GM19025 (cell line): ENCODE measurements at regions not wholly inside any gene's neighbourhood (a gene's known extent, or its start where the extent isn't known, plus 50 kb on each side); places are given as distances from the start of the nearest gene placed in this dataset.

Experiments used
- ATAC-seq: cut with Tn5 transposase; IDR thresholded peaks from one replicate; pipeline ENCODE4 v1.9.1; 2021; ENCODE audit warnings: mild to moderate bottlenecking, low read depth, moderate library complexity; ENCODE audit not compliant: unreplicated experiment

DNA sequence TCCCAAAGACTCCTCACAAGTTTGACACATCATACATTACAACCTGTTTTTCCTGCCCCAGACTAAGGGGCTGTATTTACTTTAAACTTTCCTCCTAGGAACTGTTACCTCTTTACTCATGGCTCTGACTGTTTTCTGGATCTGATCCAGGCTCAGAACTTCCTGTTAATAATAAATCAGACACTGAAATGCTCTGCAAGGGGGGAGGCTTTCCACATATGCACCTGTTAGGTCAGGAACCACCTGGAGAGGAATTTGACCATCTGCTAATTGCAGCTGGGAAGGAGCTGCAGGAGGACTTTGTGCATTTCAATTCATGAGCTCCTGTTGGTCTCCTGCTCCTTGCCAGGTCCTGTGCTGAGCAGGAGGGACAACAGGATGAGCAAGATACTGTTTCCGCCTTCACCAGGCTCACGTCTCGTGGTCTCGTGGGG, 476.9 kb upstream of the CDH5 start:
- no peak for ATAC-seq

DNA sequence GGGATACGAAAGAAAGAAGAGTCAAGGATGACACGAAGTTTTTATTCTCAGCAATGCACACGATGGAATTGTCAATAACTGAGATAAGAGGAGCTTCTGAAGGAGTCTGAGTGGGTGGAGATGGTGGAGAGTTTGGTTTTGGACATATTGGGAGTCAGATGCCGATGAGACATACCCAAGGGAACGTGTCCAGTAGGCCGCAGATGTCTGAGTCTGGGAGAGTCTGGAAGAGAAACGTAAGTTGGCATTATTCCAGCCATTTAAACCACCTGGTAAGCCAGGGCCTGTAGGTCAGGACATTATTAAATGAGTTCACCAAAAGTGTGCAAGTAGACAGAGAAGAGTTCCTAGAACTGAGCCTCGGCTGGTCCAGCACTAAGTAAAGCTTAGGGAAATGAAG, 478.3 kb upstream of the CDH5 start:
- no peak for ATAC-seq

DNA sequence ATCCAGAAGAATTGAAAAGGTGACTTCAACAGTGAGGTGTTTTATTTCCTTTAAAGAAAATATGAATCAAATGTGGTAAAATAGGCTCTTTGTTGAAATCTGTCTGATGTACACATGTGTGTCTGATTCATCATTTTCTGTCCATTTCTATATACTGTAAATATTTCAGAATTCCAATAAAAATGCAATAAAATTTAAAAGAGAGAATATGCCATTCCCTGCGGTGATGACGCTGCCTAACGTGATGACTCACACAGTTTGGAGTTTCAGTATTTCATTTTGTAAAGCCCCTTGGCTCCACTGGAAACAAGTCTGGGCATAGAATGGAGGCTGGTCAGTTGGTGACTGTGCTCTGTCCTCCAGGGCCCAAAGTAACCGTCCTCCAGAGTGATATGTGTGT, 482.5 kb upstream of the CDH5 start:
- ATAC-seq: no peak

DNA sequence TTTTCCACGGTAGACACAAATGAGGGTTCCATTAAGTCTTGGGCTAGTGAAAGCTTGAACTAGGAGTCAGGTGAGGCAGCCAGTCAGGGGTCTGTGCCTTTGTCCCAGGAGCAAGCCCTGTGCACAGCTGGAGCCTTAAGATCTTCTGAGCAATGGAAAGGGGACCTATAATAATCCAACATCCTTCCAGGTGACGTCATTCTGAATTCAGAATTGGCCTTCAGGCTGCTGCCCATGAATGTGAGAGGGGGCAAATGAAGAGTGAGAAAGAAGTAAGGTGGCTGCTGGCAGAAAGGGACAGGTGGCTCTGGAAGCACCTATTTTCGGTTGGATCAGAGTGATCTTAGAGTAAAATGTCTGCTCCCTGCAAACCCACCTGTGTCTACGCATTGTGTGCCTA, 488.1 kb upstream of the CDH5 start:
- no peak for ATAC-seq

DNA sequence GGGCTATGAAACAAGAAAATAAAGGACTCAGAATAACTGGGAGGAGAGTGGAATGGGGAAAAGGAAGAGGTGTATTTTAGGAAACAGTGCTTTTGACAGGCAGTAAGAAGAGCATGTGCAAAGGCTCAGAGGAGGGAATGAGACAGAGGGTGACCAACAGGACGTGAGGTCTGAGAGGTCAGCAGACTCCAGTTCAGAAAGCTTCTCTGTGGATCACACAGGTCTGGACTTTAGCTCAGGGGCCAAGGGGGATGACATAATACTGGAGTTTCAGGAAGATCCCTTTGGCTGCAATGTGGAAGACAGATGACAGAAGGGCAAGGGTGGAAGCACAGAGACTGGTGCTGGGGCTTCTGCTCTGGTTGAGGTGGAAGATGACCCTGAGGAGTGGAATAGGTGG, 489.9 kb upstream of the CDH5 start:
- no peak for ATAC-seq

DNA sequence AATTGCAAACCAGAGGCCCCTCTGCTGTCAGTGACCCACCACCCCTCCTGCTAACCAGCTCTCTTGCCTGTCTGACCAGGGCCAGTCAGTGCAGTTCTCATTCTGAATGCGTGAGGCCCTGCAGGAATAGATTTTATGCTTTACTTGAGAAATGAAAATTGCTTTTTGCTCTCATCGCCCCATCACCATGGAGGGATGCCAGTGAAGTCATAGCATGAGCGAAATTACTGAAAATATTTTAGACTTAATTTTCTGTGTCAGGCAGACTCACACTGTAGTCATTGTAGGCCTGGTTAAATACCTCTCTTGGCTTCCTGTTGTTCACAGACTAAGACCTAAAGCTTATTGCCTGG, 490.5 kb upstream of the CDH5 start:
- no peak for ATAC-seq

DNA sequence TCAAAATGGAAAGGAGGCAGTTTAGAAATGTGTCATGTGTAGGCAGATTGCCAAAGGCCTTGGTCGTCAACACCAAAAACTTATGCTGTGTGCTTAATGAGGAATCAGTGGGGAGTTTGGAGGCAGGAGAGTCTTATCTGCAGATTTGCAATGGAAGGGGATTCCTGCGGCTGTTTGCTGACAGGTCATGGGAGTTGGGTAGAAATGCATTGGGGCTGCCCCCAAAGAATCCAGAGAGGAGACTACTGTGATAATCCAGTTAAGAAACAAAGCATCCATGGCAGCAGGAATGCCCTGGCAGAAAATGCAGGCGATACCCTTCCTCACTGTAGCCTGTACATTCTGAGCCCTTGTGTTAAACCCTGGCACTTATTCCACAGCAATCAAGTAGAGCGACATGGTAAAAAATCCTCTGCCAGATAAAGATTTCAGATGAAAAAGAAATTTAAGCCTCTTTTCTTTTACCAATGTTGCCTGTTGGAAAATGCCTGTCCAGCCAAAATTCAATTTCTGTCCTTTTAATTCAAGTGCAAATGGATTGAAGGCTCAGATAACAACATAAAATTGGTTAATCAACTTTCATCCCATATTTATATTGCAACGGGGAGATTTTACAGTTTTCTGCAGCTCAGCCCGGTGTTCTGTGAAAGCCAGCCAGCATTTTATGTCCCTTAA, 491.0 kb upstream of the CDH5 start:
- ATAC-seq: no peak

DNA sequence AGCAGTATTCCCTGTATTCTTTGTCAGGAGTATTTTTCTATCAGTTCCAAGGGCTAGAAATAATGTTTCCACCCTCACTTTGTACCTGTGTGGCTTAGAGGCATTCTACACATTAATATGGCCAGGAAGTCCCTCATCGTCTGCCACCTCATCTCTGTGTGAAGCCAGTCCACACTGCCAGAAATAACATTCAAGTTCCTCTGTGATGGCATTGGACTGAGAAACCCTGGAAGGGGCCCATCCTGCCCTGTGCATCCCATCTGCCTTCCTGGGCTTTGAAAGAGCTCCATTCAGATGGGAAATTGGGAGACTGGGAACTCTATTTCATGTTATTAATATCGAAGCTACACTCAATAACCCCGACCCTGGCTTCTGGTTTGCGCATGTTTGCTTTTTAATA, 497.2 kb upstream of the CDH5 start:
- ATAC-seq: no peak

DNA sequence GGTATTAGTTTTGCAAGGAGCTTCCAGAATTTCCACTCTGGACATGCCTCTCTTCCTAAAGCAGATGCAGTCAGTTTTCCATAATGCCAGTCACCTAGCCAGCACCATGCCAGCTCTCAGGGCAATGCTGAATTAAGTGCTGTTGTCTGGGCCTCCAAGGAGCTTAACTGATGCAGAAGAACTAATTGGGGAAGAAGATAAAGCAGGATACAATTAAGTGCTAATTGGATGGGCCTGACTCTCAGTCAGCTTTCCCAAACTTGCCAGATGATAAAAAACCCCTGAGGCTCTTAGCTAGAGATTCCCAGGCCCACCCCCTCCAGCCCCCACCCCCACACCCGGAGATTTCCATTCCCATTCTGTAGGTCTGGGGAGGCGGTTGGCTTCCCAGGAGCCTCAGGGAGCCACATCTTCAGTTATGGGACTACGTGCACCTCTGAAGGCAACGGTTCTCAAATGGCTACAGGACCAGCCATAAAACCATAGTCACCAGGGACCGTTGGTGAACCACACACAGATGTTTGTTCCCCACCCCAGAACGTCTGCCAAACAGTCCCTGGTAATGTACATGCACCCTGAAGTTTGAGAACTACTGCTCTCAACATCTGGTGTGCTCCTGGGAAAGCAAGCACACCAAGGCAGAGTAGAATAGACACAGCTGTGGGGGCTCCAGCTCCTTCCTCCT, 499.1 kb upstream of the CDH5 start:
- ATAC-seq: no peak

DNA sequence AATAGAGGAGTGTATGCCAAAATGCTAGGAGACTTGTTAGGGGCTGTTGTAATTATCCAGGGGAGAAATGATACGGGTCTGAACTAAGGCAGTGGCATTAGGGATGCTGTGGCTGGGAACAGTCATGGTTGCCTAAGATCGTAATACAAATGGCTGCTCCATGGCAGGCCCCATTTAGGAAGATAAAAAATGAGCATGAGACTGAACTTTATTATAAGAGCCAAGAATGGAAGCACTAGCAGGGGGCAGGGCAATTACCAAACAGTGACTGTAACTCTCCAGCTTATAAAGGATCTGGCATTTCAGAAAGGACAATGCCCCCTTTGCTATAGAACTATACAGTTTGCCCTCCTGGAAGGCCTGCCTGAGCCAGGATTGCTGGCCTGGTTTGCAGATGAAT, 503.3 kb upstream of the CDH5 start:
- no peak for ATAC-seq

DNA sequence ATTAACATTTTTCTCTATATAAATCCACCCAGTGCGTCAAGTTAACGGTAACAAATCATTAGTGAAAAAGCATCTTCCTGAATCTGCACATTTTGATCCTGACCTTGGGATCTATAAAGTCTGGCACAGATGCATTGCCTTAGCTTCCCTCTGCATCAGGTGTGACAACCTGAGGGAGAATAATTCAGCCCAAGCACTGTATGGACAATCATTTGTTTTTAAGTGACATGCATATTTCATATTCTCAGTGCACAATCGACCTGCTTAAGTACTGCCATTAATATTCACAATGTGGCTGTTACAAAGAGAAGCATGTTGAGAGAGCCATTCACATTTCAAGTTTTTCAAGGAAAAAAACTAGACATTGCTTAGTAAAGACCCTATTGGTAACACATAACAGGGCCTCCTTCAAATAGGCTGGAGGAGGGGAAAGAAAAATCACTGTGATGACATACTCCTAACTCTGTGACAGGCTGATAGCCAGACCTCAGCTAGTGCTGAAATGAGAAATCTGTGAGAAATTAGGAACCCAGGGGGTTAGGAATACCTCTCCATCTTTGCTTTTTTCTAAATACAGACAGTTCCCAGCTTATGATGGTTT, 505.3 kb upstream of the CDH5 start:
- no peak for ATAC-seq

DNA sequence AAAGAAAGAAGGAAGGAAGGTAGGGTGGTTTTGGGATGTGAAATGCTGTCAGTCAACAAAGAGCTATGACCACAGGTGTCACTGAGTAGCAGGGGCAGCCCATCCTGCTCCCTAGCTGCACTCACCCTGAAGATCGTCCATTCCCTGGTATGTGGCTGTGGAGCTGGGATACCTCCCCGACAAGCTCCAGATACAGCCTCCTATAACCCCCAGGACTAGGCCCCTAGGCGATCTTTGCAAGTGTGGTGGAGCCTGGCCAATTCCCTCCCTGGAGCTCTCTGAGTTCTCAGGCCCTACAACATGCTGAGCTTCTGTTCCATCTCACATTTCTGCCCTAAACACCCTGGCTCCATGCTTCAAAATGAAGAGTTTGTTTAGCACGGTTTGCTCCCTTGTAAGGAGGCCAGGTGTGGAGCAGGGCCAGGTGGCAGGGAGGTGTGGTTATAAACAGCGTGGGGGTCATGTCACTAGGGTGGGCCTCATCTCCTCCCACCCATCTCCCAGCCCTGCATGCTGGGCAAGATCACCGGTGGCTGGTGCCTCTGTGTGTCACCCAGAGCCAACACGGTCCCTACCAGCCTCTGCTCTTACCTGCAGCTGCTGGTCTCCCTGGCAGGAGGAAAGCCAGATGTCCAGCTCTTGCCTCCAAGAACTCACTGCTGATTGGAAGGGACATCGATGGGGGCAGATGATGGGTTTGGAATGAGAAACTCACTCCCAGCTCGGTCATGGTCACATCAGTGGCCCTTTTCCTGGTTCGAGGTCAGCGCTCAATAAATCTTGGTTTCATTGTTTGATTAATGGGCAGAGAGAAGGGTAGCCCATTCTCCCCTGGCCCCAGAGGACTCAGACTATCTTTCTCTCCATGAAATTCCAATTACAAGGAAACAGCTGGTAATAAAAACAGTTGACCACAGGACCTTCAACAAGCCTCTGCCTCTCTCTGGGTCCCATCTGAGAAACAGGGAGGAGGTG, 511.0 kb upstream of the CDH5 start:
- ATAC-seq: no peak

DNA sequence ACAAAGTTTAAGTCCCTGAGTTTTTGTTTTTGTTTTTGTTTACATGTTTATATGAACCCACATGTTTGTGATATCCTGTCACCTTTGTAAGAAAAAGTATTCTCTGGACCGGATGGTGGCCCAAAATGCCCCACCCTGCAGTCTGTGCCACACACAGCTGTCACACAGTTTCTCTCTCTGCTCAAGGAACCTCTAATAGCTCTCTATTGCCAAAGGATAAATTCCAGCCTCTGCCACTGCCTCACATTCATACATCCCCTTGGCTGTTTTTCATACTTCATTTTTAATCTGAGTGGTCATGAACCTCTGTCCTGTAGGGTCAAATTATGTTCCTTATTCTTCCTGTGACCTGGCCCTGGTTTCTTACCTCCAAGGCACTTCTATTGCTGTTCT, 520.3 kb upstream of the CDH5 start:
- ATAC-seq: no peak

DNA sequence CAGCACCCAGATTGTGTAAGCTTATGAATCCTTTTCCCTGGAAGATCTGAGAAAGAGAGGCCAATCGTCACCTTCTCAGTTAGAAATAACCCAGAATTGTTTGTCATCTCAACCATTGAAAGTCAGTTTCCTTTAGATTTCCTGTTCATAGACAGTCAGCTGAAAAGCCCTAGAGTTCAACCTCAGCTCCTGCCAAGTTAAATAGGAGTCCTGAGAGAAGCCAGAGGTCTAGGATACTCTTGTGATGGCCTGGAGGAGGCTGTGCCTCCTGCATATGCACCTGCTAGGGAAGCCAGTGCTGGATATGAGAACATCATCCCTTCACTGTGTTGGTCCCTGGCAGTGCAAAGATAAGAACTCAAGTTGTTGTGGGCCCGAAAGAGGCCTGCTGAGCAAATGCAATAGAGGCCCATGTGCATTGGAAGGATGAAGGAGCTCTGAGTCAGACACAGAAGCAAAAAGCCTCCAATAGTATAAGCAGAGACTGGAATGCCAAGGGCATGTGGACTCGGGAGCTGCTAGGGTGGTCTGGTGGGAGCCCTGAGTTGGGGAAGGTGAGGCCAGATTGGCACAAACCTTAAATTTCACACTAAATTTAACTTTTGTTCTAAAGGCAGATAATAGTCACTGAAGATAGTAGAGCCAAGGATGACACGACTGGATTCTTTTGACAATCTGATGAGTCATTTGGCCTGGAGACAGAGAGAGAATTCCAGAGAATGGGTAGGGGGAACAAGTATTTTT, 520.9 kb upstream of the CDH5 start:
- no peak for ATAC-seq

DNA sequence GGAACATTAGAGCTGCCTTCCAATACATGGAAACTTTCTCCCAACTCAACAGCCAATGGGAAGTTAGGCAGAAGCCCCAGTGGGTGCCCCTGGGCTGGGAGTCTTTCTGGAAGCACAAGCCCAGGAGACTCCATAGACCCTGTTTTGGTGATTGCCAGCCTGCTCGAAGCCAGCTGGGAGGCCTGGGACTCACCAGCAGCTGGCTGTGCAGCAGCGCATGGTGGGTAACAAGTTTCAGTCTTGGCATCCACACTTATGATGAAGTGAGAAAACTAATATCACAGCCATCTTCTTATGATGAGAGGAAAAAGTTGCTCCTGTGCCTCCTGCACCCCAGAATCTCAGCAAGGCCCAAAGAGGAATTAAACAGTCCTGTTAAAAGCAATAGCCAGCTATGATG, 522.5 kb upstream of the CDH5 start:
- no peak for ATAC-seq

DNA sequence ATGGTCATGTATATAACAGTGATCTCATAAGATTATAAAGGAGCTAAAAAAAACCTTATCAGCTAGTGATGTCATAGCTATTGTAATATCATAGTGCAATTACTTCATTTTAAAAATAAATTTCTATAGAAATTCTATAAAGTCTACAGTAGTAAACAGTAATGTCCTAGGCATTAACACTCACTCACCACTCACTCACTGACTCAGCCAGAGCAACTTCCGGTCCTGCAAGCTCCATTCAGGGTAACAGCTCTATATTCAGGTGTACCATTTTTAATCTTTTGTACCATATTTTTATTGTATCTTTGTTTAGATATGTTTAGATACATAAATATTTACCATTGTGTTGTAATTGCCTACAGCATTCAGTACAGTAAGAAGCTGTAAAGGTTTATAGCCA, 524.4 kb upstream of the CDH5 start:
- no peak for ATAC-seq

DNA sequence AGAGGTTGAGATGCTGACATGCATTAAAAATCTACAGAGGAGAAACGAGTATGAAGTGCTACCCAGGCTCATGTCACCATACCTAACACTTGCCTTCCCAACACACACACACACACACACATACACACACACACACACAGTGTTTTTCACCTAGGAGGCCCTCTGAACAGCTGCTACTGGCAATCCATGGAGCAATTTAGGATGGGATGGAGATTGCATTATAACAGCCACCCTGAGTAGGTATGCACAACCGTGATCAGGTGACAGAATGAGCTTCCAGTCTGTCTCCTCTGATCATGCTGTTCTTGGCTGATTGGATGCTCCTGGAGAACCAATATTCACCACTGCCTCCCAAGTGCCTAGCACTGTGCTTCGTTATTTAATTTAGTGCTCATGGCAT, 528.5 kb upstream of the CDH5 start:
- ATAC-seq: no peak

DNA sequence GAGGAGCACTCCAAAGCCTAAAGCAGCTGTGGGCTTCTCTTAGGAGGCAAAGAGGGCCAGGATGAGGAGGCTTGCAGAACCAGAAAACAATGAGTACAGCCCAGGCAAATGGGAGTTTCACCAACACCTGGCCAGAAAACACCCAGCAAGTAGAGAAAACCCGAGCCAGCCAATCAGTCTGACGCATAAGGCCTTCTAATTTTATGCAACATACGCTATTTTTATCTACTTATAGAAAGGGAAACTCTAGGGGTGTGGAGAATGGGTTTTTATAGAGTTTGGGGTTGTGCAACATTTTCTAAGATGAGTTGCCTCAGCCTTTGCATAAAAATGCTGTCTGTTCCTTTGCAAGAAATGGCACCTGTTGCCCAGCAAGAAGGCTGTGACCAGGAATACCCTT, 529.0 kb upstream of the CDH5 start:
- no peak for ATAC-seq

DNA sequence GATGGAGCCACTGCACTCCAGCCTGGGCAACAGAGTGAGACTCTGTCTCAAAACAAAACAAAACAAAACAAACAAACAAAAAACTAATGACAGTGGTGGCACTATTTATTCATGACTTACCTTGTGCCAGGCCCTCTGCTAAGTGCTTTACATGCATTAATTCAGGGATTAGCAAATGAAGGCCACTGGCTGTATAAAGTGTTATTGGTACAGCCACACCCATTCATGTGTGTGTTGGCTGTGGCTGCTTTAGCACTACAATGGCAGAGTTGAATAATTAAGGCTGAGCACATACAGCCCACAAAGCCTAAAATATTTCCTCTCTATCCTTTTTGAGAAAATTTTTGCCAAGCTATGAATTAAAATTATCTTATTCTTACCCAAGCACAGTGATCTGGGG, 531.8 kb upstream of the CDH5 start:
- no peak for ATAC-seq

DNA sequence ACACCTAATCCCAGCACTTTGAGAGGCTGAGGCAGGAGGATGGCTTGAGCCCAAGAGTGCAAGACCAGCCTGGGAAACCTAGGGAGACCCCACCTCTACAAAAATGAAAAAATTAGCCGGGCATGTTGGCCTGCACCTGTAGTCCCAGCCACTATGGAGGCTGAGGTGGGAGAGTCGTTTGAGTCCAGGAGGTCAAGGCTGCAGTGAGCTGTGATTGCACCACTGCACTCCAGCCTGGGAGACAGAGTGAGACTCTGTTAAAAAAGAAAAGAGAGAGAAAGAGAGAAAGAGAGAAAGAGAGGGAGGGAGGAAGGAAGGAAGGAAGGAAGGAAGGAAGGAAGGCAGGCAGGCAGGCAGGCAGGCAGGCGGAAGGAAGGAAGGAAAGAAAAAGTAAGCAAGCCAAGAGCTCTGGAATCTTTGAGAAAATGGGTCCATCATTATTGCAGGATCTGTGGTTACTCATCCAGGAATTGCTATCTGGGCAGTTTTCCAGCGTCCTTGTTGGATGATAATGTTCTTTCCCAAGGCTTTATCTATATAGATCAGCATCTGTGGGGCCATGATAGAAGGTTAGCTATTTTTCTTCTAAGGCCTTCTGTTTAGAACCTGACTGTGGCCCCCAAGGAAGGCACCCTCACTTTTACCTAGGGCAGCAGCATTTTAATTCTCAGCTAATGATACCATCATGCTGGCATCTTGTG, 533.2 kb upstream of the CDH5 start:
- ATAC-seq: no peak
